ENCODE measurements at regions not wholly inside any gene's neighbourhood (a gene's known extent, or its start where the extent isn't known, plus 50 kb on each side); places are given as distances from the start of the nearest gene placed in this dataset.

DNA sequence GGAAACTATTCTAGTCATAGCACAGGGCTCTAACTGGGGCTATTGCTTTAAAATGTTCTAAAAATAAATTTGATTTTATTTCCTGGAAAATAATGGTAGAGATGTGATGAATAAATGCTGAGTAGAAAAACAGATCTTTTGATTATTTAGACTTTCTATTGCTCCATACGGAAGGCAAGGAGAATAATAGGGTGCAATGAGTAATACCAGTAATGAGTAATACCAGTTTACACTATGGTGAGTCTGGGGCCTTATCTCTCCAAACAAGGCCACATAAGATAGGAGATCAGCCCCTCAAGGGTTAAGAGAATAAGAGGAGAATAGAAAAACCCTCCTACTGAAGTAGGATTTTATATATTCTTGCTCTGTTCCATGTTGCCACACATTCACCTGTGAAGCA, 390.4 kb downstream of the KLF5 start (continued):
- no peak for TF ChIP-seq ZNF530 (tag by site-specific recombination; IDR thresholded peaks at IDR 0.05; ENCODE audit: low read depth)

DNA sequence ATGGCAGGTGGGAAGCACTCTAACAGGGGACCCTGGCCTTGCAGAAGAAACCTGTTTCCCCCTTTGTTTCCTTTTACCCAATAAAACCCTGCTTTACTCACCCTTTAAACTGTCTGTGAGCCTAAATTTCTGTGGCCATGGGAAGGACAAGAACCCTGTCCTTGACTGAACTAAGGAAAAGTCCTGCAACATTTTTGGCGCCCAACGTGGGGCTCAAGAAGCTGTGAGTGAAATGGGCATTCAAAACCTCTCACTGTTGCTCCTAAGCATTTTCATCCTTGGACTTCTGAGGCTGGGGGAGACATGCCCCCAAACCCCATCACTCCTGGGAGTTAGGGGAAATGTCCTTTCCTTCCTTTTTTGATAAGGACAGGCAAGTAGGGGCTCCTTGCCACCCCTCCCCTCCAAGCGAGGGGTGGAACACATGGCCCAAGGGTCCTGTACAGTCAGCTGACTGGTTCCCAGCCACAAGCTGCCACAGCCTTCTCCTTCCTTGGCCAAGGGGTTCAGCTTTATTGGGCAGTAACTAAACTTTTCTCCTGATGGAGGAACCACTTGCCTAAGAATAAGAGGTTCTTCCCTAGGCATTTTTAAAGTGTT, 381.6 kb downstream of the KLF5 start:
- H3K4me1 ChIP-seq (ENCODE audit: control insufficient read depth, insufficient read depth, low read length) = no peaks in the 10 kb centered on the region
- ChIA-PET CTCF (no interaction called here), POLR2A (no interaction called here)
- H3K36me3 ChIP-seq (ENCODE audit: control insufficient read depth in 2 of 2, insufficient read depth in 1 of 2, low read length in 2 of 2) = no peaks in the 10 kb centered on the region
- H3K27ac ChIP-seq (ENCODE audit: extremely low read depth, low read depth, low read length) = no peak overlapping the region
- TF ChIP-seq KLF10 (tag by site-specific recombination; IDR thresholded peaks at IDR 0.05) (no peak), ZNF16 (tag by site-specific recombination; IDR thresholded peaks at IDR 0.05; ENCODE audit: low read depth) (no peak), ZNF654 (tag by site-specific recombination; IDR thresholded peaks at IDR 0.05; ENCODE audit: low read depth) (no peak), ZFP3 (tag by site-specific recombination; IDR thresholded peaks at IDR 0.05; ENCODE audit: low read depth) (no peak), ZSCAN16 (tag by site-specific recombination; IDR thresholded peaks at IDR 0.05) (no peak), ZNF549 (tag by site-specific recombination; IDR thresholded peaks at IDR 0.05) (0 out of 2 replicates have a peak, but pooled peaks have one; percentile 5), SCRT2 (tag by site-specific recombination; IDR thresholded peaks at IDR 0.05) (no peak), ZNF792 (tag by site-specific recombination; IDR thresholded peaks at IDR 0.05) (no peak), ZNF701 (tag by site-specific recombination; IDR thresholded peaks at IDR 0.05) (no peak), ZNF2 (tag by site-specific recombination; IDR thresholded peaks at IDR 0.05) (no peak), SETDB1 (IDR thresholded peaks at IDR 0.05; ENCODE audit: insufficient read length, low read length) (peak; percentile 94), TRIM28 (IDR thresholded peaks at IDR 0.05; ENCODE audit: borderline replicate concordance, low read length) (peak; percentile 98; the same call in 1 of the 2 replicates), BCL11A (tag by site-specific recombination; IDR thresholded peaks at IDR 0.05; ENCODE audit: low read depth) (no peak), SP2 (tag by site-specific recombination; IDR thresholded peaks at IDR 0.05) (no peak), ZNF433 (tag by site-specific recombination; IDR thresholded peaks at IDR 0.05; ENCODE audit: low read depth) (no peak), ZNF561 (tag by site-specific recombination; IDR thresholded peaks at IDR 0.05; ENCODE audit: borderline replicate concordance) (no peak)
- TF ChIP-seq, protein P1, sequence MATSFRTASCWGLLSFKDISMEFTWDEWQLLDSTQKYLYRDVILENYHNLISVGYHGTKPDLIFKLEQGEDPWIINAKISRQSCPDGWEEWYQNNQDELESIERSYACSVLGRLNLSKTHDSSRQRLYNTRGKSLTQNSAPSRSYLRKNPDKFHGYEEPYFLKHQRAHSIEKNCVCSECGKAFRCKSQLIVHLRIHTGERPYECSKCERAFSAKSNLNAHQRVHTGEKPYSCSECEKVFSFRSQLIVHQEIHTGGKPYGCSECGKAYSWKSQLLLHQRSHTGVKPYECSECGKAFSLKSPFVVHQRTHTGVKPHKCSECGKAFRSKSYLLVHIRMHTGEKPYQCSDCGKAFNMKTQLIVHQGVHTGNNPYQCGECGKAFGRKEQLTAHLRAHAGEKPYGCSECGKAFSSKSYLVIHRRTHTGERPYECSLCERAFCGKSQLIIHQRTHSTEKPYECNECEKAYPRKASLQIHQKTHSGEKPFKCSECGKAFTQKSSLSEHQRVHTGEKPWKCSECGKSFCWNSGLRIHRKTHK (tag by site-specific recombination; IDR thresholded peaks at IDR 0.05) = no peak
- TF ChIP-seq, protein P2, sequence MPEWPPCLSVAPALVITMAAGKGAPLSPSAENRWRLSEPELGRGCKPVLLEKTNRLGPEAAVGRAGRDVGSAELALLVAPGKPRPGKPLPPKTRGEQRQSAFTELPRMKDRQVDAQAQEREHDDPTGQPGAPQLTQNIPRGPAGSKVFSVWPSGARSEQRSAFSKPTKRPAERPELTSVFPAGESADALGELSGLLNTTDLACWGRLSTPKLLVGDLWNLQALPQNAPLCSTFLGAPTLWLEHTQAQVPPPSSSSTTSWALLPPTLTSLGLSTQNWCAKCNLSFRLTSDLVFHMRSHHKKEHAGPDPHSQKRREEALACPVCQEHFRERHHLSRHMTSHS (tag by site-specific recombination; IDR thresholded peaks at IDR 0.05) = no peak
- TF ChIP-seq, protein P3, sequence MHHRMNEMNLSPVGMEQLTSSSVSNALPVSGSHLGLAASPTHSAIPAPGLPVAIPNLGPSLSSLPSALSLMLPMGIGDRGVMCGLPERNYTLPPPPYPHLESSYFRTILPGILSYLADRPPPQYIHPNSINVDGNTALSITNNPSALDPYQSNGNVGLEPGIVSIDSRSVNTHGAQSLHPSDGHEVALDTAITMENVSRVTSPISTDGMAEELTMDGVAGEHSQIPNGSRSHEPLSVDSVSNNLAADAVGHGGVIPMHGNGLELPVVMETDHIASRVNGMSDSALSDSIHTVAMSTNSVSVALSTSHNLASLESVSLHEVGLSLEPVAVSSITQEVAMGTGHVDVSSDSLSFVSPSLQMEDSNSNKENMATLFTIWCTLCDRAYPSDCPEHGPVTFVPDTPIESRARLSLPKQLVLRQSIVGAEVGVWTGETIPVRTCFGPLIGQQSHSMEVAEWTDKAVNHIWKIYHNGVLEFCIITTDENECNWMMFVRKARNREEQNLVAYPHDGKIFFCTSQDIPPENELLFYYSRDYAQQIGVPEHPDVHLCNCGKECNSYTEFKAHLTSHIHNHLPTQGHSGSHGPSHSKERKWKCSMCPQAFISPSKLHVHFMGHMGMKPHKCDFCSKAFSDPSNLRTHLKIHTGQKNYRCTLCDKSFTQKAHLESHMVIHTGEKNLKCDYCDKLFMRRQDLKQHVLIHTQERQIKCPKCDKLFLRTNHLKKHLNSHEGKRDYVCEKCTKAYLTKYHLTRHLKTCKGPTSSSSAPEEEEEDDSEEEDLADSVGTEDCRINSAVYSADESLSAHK (tag by site-specific recombination; IDR thresholded peaks at IDR 0.05) = no peak
- TF ChIP-seq, protein P4, sequence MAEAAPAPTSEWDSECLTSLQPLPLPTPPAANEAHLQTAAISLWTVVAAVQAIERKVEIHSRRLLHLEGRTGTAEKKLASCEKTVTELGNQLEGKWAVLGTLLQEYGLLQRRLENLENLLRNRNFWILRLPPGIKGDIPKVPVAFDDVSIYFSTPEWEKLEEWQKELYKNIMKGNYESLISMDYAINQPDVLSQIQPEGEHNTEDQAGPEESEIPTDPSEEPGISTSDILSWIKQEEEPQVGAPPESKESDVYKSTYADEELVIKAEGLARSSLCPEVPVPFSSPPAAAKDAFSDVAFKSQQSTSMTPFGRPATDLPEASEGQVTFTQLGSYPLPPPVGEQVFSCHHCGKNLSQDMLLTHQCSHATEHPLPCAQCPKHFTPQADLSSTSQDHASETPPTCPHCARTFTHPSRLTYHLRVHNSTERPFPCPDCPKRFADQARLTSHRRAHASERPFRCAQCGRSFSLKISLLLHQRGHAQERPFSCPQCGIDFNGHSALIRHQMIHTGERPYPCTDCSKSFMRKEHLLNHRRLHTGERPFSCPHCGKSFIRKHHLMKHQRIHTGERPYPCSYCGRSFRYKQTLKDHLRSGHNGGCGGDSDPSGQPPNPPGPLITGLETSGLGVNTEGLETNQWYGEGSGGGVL (tag by site-specific recombination; IDR thresholded peaks at IDR 0.05) = no peak
- TF ChIP-seq, protein P5, sequence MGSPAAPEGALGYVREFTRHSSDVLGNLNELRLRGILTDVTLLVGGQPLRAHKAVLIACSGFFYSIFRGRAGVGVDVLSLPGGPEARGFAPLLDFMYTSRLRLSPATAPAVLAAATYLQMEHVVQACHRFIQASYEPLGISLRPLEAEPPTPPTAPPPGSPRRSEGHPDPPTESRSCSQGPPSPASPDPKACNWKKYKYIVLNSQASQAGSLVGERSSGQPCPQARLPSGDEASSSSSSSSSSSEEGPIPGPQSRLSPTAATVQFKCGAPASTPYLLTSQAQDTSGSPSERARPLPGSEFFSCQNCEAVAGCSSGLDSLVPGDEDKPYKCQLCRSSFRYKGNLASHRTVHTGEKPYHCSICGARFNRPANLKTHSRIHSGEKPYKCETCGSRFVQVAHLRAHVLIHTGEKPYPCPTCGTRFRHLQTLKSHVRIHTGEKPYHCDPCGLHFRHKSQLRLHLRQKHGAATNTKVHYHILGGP (tag by site-specific recombination; IDR thresholded peaks at IDR 0.05) = no peak
- TF ChIP-seq, protein P6, sequence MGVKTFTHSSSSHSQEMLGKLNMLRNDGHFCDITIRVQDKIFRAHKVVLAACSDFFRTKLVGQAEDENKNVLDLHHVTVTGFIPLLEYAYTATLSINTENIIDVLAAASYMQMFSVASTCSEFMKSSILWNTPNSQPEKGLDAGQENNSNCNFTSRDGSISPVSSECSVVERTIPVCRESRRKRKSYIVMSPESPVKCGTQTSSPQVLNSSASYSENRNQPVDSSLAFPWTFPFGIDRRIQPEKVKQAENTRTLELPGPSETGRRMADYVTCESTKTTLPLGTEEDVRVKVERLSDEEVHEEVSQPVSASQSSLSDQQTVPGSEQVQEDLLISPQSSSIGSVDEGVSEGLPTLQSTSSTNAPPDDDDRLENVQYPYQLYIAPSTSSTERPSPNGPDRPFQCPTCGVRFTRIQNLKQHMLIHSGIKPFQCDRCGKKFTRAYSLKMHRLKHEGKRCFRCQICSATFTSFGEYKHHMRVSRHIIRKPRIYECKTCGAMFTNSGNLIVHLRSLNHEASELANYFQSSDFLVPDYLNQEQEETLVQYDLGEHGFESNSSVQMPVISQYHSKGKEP (tag by site-specific recombination; IDR thresholded peaks at IDR 0.05) = no peak
- no peak overlapping the region for H3K4me3 ChIP-seq (ENCODE audit: low read depth, low read length)
- H3K9me3 ChIP-seq (ENCODE audit: control insufficient read depth, insufficient read depth, low read depth, low read length) = no peaks in the 10 kb centered on the region

Measured in HEK293 (cell line).